H1 (cell line): ENCODE measurements at regions not wholly inside any gene's neighbourhood (a gene's known extent, or its start where the extent isn't known, plus 50 kb on each side); places are given as distances from the start of the nearest gene placed in this dataset.

ENCODE experiments used
- CTCF ChIA-PET: fragments of 300-600 bp; sonication (Branson Sonifier 250); formaldehyde crosslinking; loops from one replicate; lab custom pipeline; 2021; ENCODE audit not compliant: partially characterized antibody; lab: Charles Lee
- POLR2A ChIA-PET: fragments of 300-600 bp; sonication (Branson Sonifier 250); formaldehyde crosslinking; loops from one replicate; lab custom pipeline; 2021; ENCODE audit warnings: inconsistent platforms; ENCODE audit not compliant: partially characterized antibody; lab: Charles Lee
- DNase-seq, 2 experiments: peaks; one replicate each; pipeline versions ENCODE4 v3.0.0 to v3.0.0-alpha.2; 2010 to 2022; ENCODE audit warnings: low spot score in 2 of 2, low read depth in 1 of 2, mixed read lengths in 1 of 2
- FAIRE-seq: peaks from 2 replicates; lab custom pipeline; 2011; peaks lifted over from hg19 to GRCh38; lab: Jason Lieb, UNC
- H2AFZ ChIP-seq: 2 replicates; pipeline ENCODE4 v1.8.1; 2012; ENCODE audit warnings: low read length, inconsistent platforms
- H2AK5ac ChIP-seq: 2 replicates; pipeline ENCODE4 v1.6.1; 2013; ENCODE audit warnings: low read depth, low read length
- H2BK120ac ChIP-seq: replicated peaks from 2 replicates; pipeline ENCODE3; 2013; ENCODE audit warnings: low read depth, low read length, inconsistent platforms
- H2BK12ac ChIP-seq: 2 replicates; pipeline ENCODE4 v1.6.1; 2013; ENCODE audit warnings: low read depth, low read length
- H2BK15ac ChIP-seq: 2 replicates; pipeline ENCODE4 v1.6.1; 2013; ENCODE audit warnings: low read length
- H2BK20ac ChIP-seq: 2 replicates; pipeline ENCODE4 v1.6.1; 2013; ENCODE audit warnings: low read length
- H2BK5ac ChIP-seq: 2 replicates; pipeline ENCODE4 v1.6.1; 2013; ENCODE audit warnings: low read depth, low read length
- H3K14ac ChIP-seq: 2 replicates; pipeline ENCODE4 v1.6.1; 2013; ENCODE audit warnings: inconsistent platforms; ENCODE audit not compliant: insufficient read length
- H3K18ac ChIP-seq: 2 replicates; pipeline ENCODE4 v1.6.1; 2013; ENCODE audit warnings: low read length; ENCODE audit errors: extremely low read depth
- H3K23ac ChIP-seq: 2 replicates; pipeline ENCODE4 v1.6.1; 2013; ENCODE audit warnings: inconsistent platforms; ENCODE audit not compliant: insufficient read length
- H3K23me2 ChIP-seq: 2 replicates; pipeline ENCODE4 v1.6.1; 2013; ENCODE audit warnings: low read depth, low read length
- H3K27ac ChIP-seq: 2 replicates; pipeline ENCODE4 v1.6.1; 2011; ENCODE audit warnings: low read depth, low read length, inconsistent platforms
- H3K27me3 ChIP-seq, 4 experiments: replicated peaks in 1 of 4; 1 replicate in 1 of 4; 2 replicates in 3 of 4; pipeline versions ENCODE4 v1.6.1 to v1.8.1; 2011 to 2013; ENCODE audit warnings: low read length in 3 of 4, mild to moderate bottlenecking in 3 of 4, inconsistent platforms in 2 of 4, mixed read lengths in 2 of 4, moderate library complexity in 1 of 4; ENCODE audit not compliant: control insufficient read depth in 3 of 4, insufficient read depth in 3 of 4; ENCODE audit errors: extremely low read depth in 1 of 4
- H3K36me3 ChIP-seq, 4 experiments: 2 replicates each; pipeline versions ENCODE4 v1.6.1 to v1.8.1; 2011 to 2013; ENCODE audit warnings: mild to moderate bottlenecking in 4 of 4, low read length in 3 of 4, moderate library complexity in 2 of 4, control low read depth in 1 of 4, inconsistent platforms in 1 of 4; ENCODE audit not compliant: insufficient read depth in 4 of 4, control insufficient read depth in 2 of 4
- H3K4ac ChIP-seq: replicated peaks from 2 replicates; pipeline ENCODE3; 2013; ENCODE audit warnings: low read length, low read depth, mixed read lengths, inconsistent platforms; ENCODE audit not compliant: insufficient read length
- H3K4me1 ChIP-seq, 4 experiments: replicated peaks in 1 of 4; 1 replicate in 1 of 4; 2 replicates in 3 of 4; pipeline versions ENCODE4 v1.6.1 to v1.8.1; 2011 to 2013; ENCODE audit warnings: low read length in 3 of 4, inconsistent platforms in 2 of 4, mixed read lengths in 1 of 4; ENCODE audit not compliant: insufficient read depth in 4 of 4, control insufficient read depth in 3 of 4
- H3K4me2 ChIP-seq, 2 experiments: 2 replicates each; pipeline versions ENCODE4 v1.6.1 to v1.8.1; 2011 to 2013; ENCODE audit warnings: low read depth in 2 of 2, low read length in 2 of 2, control low read depth in 1 of 2, inconsistent platforms in 1 of 2, mild to moderate bottlenecking in 1 of 2; ENCODE audit not compliant: insufficient read depth in 1 of 2
- H3K4me3 ChIP-seq, 4 experiments: fragments of 200-600, 300-600 bp in 1 of 4; sonication (generic), shearing (Covaris generic), sonication (Bioruptor Twin) in 1 of 4; 2 replicates each; pipeline versions ENCODE4 v1.5.1 to v1.8.1; 2011 to 2016; ENCODE audit warnings: low read length in 4 of 4, low read depth in 3 of 4, control low read depth in 2 of 4, inconsistent platforms in 2 of 4, mild to moderate bottlenecking in 2 of 4, mixed read lengths in 1 of 4, moderate library complexity in 1 of 4; ENCODE audit not compliant: insufficient read depth in 2 of 4; ENCODE audit errors: extremely low read depth in 1 of 4
- H3K56ac ChIP-seq: replicated peaks from 2 replicates; pipeline ENCODE3; 2013; ENCODE audit warnings: low read depth, mild to moderate bottlenecking, mixed read lengths, low read length, inconsistent platforms; ENCODE audit not compliant: insufficient read length
- H3K79me1 ChIP-seq: 2 replicates; pipeline ENCODE4 v1.6.1; 2013; ENCODE audit warnings: low read depth, low read length, control low read depth
- H3K79me2 ChIP-seq, 2 experiments: 2 replicates each; pipeline versions ENCODE4 v1.6.1 to v1.8.1; 2012 to 2013; ENCODE audit warnings: low read length in 2 of 2, mild to moderate bottlenecking in 2 of 2, inconsistent platforms in 1 of 2; ENCODE audit not compliant: insufficient read depth in 2 of 2, control insufficient read depth in 1 of 2
- H3K9ac ChIP-seq, 4 experiments: replicated peaks in 1 of 4; 1 replicate in 1 of 4; 2 replicates in 3 of 4; pipeline versions ENCODE4 v1.6.1 to v1.8.1; 2011 to 2013; ENCODE audit warnings: low read depth in 3 of 4, low read length in 3 of 4, control low read depth in 2 of 4, mild to moderate bottlenecking in 2 of 4, moderate library complexity in 2 of 4, inconsistent platforms in 1 of 4; ENCODE audit errors: extremely low read depth in 1 of 4
- H3K9me3 ChIP-seq, 2 experiments: 2 replicates each; pipeline versions ENCODE4 v1.6.1 to v1.8.1; 2012 to 2013; ENCODE audit warnings: mild to moderate bottlenecking in 2 of 2, moderate library complexity in 2 of 2, control low read depth in 1 of 2, inconsistent platforms in 1 of 2, low read depth in 1 of 2, low read length in 1 of 2, mixed read lengths in 1 of 2; ENCODE audit not compliant: insufficient read depth in 2 of 2
- H4K20me1 ChIP-seq, 2 experiments: replicated peaks in 1 of 2; 2 replicates each; pipeline versions ENCODE3 to v1.8.1; 2011 to 2013; ENCODE audit warnings: inconsistent platforms in 2 of 2, low read length in 2 of 2, mild to moderate bottlenecking in 1 of 2; ENCODE audit not compliant: insufficient read depth in 2 of 2, control insufficient read depth in 1 of 2
- H4K5ac ChIP-seq: 2 replicates; pipeline ENCODE4 v1.6.1; 2013; ENCODE audit warnings: low read length, low read depth, mixed read lengths, inconsistent platforms; ENCODE audit not compliant: insufficient read length
- H4K8ac ChIP-seq: 2 replicates; pipeline ENCODE4 v1.8.0; 2013; ENCODE audit warnings: mild to moderate bottlenecking, moderate library complexity, low read length, inconsistent platforms; ENCODE audit not compliant: insufficient read depth; ENCODE audit errors: extremely low read depth
- H4K91ac ChIP-seq: replicated peaks from 2 replicates; pipeline ENCODE3; 2013; ENCODE audit warnings: low read length, mixed read lengths, inconsistent platforms; ENCODE audit not compliant: insufficient read length
- CREB1 ChIP-seq: IDR thresholded peaks from 2 replicates; pipeline ENCODE4 v1.6.1; 2012; ENCODE audit warnings: inconsistent platforms
- CTBP2 ChIP-seq: IDR thresholded peaks from 2 replicates; pipeline ENCODE4 v1.7.0; 2011; ENCODE audit warnings: borderline replicate concordance, mild to moderate bottlenecking, moderate library complexity, mixed read lengths, low read length; ENCODE audit not compliant: insufficient read depth, insufficient read length
- EGR1 ChIP-seq: IDR thresholded peaks from 2 replicates; pipeline ENCODE4 v1.6.1; 2011; ENCODE audit warnings: low read depth, low read length, borderline replicate concordance
- HDAC6 ChIP-seq: IDR thresholded peaks from one replicate; pipeline ENCODE4 v1.7.1; 2012; ENCODE audit warnings: low read depth, mild to moderate bottlenecking, inconsistent platforms, low read length, moderate library complexity
- POLR2A ChIP-seq, 2 experiments: IDR thresholded peaks; 1 replicate in 1 of 2; 2 replicates in 1 of 2; pipeline ENCODE4 v1.6.1; 2011; ENCODE audit warnings: low read depth in 2 of 2, low read length in 2 of 2, mild to moderate bottlenecking in 2 of 2; ENCODE audit errors: control extremely low read depth in 1 of 2
- POLR2AphosphoS5 ChIP-seq: IDR thresholded peaks from 2 replicates; pipeline ENCODE4 v1.6.1; 2011; ENCODE audit warnings: low read depth, low read length
- SIN3A ChIP-seq, 2 experiments: IDR thresholded peaks in 1 of 2; conservative IDR thresholded peaks in 1 of 2; 2 replicates each; pipeline ENCODE4 v1.6.1; 2011 to 2012; ENCODE audit warnings: low read length in 2 of 2, improper control_type of control experiment in 1 of 2, low read depth in 1 of 2, mild to moderate bottlenecking in 1 of 2
- SP2 ChIP-seq: IDR thresholded peaks from 2 replicates; pipeline ENCODE4 v1.6.1; 2012; ENCODE audit warnings: mild to moderate bottlenecking, low read length, inconsistent platforms
- TBP ChIP-seq: IDR thresholded peaks from 2 replicates; pipeline ENCODE4 v1.6.1; 2011; ENCODE audit warnings: low read depth, low read length, improper control_type of control experiment
- TCF12 ChIP-seq: IDR thresholded peaks from 2 replicates; pipeline ENCODE4 v1.6.1; 2011; ENCODE audit warnings: low read depth, mild to moderate bottlenecking, low read length
- WGBS, 2 experiments: shearing (Covaris generic) in 1 of 2; methylation state at CpG; one replicate each; pipeline versions ENCODE4 v1.1.6 to v1.1.7; 2013 to 2015; ENCODE audit warnings: low lambda C conversion rate in 2 of 2, mixed read lengths in 2 of 2, inconsistent platforms in 1 of 2, low coverage in 1 of 2, missing lambda C conversion rate in 1 of 2; ENCODE audit not compliant: insufficient replicate concordance in 2 of 2, insufficient coverage in 1 of 2, insufficient read length in 1 of 2; ENCODE audit errors: extremely low coverage in 1 of 2, missing lambda C conversion rate in 1 of 2; 5-methylcytosine and 5-hydroxymethylcytosine counted together
- TF ChIP-seq, protein P1 (sequence below): IDR thresholded peaks from 2 replicates; pipeline ENCODE4 v1.6.1; 2012; ENCODE audit warnings: inconsistent platforms
- TF ChIP-seq, protein P2 (sequence below): IDR thresholded peaks from 2 replicates; pipeline ENCODE4 v1.6.1; 2012; ENCODE audit warnings: low read length, inconsistent platforms

DNA sequence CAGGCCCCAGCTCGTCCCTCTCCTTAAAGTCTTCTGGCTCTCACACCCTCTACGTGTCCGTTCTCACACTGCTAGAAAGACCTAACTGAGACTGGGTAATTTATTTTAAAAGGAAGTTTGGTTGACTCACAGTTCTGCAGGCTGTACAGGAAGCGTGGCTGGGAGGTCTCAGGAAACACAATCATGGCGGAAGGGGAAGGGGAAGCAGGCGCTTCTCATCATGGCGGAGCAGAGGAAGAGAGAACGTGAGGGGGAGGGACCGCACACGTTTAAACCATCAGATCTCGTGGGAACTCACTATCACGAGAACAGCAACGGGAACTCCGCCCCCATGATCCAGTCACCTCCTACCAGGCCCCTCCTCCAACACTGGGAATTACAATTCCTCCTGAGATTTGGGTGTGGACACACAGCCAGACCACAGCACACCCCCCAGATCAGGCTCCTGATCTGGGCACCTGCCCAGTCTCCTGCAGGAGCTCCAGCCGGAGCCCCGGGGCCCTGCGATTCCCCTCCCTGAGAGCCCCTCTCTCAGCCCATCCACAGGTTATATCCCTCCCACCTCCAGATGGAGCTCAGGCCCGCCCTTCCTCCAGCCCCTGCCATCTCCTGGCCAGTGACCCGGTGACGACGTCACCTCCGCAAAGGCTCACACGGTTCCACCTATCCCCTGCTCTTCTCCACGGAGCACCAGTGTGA is 170.2 kb downstream of the BRD1 start:
- Histone ChIP-seq H3K4me1 (peaks cover 0 to 7% (median 4%) of the 10 kb centered on the region in 4 experiments; a peak in 5 of 7 replicates), H3K4ac (no peak overlapping the region), H3K27ac (no peak overlapping the region), H2AK5ac (no peak overlapping the region), H2AFZ (no peak overlapping the region), H2BK15ac (no peak overlapping the region), H3K23ac (no peak overlapping the region), H2BK20ac (no peak overlapping the region), H3K18ac (no peak overlapping the region), H2BK12ac (peak overlapping the region; percentile 50; the same call in 1 of the 2 replicates), H3K36me3 (no peaks in the 10 kb centered on the region), H3K4me3 (no peak overlapping the region), H2BK5ac (no peak overlapping the region), H2BK120ac (no peak overlapping the region), H3K23me2 (no peaks in the 10 kb centered on the region), H3K56ac (no peak overlapping the region), H3K9me3 (no peaks in the 10 kb centered on the region), H3K27me3 (no peaks in the 10 kb centered on the region), H3K9ac (no peak overlapping the region), H3K14ac (no peak overlapping the region), H4K8ac (peak overlapping the region; percentile 11; the same call in 1 of the 2 replicates), H3K79me2 (no peaks in the 10 kb centered on the region), H4K5ac (no peak overlapping the region), H3K4me2 (no peak overlapping the region), H4K20me1 (no peaks in the 10 kb centered on the region), H4K91ac (no peak overlapping the region), H3K79me1 (no peaks in the 10 kb centered on the region)
- ChIA-PET CTCF (interaction anchor here (0.5 to 0.6 kb wide), 3 partner anchors 212 to 389 kb away, joined by 3 to 5 read pairs (median 3); no protein-coding TSS in a partner anchor), POLR2A (no interaction called here)
- no peak for DNase-seq
- no peak for FAIRE-seq
- WGBS, 2 experiments, result 91% methylated on average over 20 of the region's 24 CpGs; no CpG with 5 or more reads in 1 of the 2 experiments
- no peak for TF ChIP-seq HDAC6
- TF ChIP-seq POLR2A (IDR thresholded peaks at IDR 0.05; ENCODE audit: control extremely low read depth in 1 of 2, low read depth in 2 of 2, low read length in 2 of 2), result no peak
- no peak for TF ChIP-seq EGR1
- no peak for TF ChIP-seq TBP
- TF ChIP-seq CTBP2, result no peak
- no peak for TF ChIP-seq TCF12
- no peak for TF ChIP-seq CREB1
- TF ChIP-seq POLR2AphosphoS5, result no peak
- no peak for TF ChIP-seq SIN3A (conservative IDR thresholded peaks at IDR 0.05 in 1 of 2, IDR thresholded peaks at IDR 0.05 in 1 of 2; ENCODE audit: low read depth in 1 of 2, low read length in 2 of 2)
- TF ChIP-seq SP2, result no peak
- TF ChIP-seq, protein P1, sequence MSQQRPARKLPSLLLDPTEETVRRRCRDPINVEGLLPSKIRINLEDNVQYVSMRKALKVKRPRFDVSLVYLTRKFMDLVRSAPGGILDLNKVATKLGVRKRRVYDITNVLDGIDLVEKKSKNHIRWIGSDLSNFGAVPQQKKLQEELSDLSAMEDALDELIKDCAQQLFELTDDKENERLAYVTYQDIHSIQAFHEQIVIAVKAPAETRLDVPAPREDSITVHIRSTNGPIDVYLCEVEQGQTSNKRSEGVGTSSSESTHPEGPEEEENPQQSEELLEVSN, result no peak
- TF ChIP-seq, protein P2, sequence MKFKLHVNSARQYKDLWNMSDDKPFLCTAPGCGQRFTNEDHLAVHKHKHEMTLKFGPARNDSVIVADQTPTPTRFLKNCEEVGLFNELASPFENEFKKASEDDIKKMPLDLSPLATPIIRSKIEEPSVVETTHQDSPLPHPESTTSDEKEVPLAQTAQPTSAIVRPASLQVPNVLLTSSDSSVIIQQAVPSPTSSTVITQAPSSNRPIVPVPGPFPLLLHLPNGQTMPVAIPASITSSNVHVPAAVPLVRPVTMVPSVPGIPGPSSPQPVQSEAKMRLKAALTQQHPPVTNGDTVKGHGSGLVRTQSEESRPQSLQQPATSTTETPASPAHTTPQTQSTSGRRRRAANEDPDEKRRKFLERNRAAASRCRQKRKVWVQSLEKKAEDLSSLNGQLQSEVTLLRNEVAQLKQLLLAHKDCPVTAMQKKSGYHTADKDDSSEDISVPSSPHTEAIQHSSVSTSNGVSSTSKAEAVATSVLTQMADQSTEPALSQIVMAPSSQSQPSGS, result no peak
